ENCODE measurements at regions not wholly inside any gene's neighbourhood (a gene's known extent, or its start where the extent isn't known, plus 50 kb on each side); places are given as distances from the start of the nearest gene placed in this dataset.

GRCh38 chr2:121101093-121101715 is 183.8 kb downstream of the TFCP2L1 start:
- ChIA-PET CTCF (interaction anchor here (1.7 kb wide), 1 partner anchor 14 kb away, joined by 4 read pairs; no protein-coding TSS in a partner anchor), POLR2A (no interaction called here)
- no peak for DNase-seq
- no peaks in the 10 kb centered on the region for H3K4me1 Mint-ChIP-seq
- H3K9me3 Mint-ChIP-seq = no peaks in the 10 kb centered on the region
- peaks cover 2% of the 10 kb centered on the region for H3K27me3 Mint-ChIP-seq
- no peak overlapping the region for H3K27ac Mint-ChIP-seq
- no peaks in the 10 kb centered on the region for H3K36me3 Mint-ChIP-seq (ENCODE audit: low read depth)
- no peak overlapping the region for H3K4me3 Mint-ChIP-seq

- no peaks in the 10 kb centered on the region for H3K36me3 Mint-ChIP-seq (ENCODE audit: low read depth)
These were observed 182.1 kb downstream of the TFCP2L1 start for GRCh38 chr2:121102941-121103340.

GRCh38 chr2:121103960-121104359 is 181.0 kb downstream of the TFCP2L1 start:
- Mint-ChIP-seq H3K27ac (no peak overlapping the region), H3K4me3 (no peak overlapping the region), H3K9me3 (no peaks in the 10 kb centered on the region), H3K27me3 (peaks cover 2% of the 10 kb centered on the region), H3K36me3 (ENCODE audit: low read depth) (no peaks in the 10 kb centered on the region), H3K4me1 (no peaks in the 10 kb centered on the region)
- POLR2A ChIA-PET = interaction anchor here (0.5 kb wide), 1 partner anchor 138 kb away, joined by 4 read pairs; no protein-coding TSS in a partner anchor
- CTCF ChIA-PET = interaction anchor here (0.6 kb wide), 1 partner anchor 14 kb away, joined by 3 read pairs; no protein-coding TSS in a partner anchor
- no peak for DNase-seq

More at GRCh38 chr2:121102941-121103340, 182.1 kb downstream of the TFCP2L1 start:
- no peak overlapping the region for H3K4me3 Mint-ChIP-seq
- no peaks in the 10 kb centered on the region for H3K9me3 Mint-ChIP-seq
- H3K27me3 Mint-ChIP-seq = peaks cover 2% of the 10 kb centered on the region
- DNase-seq = no peak
- H3K27ac Mint-ChIP-seq = no peak overlapping the region
- POLR2A ChIA-PET = no interaction called here
- H3K4me1 Mint-ChIP-seq = no peaks in the 10 kb centered on the region
- CTCF ChIA-PET = no interaction called here

GRCh38 chr2:121104721-121105141 is 180.3 kb downstream of the TFCP2L1 start:
- H3K4me1 Mint-ChIP-seq = no peaks in the 10 kb centered on the region
- ChIA-PET CTCF (no interaction called here), POLR2A (no interaction called here)
- H3K9me3 Mint-ChIP-seq = no peaks in the 10 kb centered on the region
- no peaks in the 10 kb centered on the region for H3K36me3 Mint-ChIP-seq (ENCODE audit: low read depth)
- H3K27ac Mint-ChIP-seq = no peak overlapping the region
- H3K4me3 Mint-ChIP-seq = no peak overlapping the region
- no peak for DNase-seq
- H3K27me3 Mint-ChIP-seq = peaks cover 2% of the 10 kb centered on the region

- Mint-ChIP-seq H3K4me3 (no peak overlapping the region), H3K36me3 (ENCODE audit: low read depth) (no peaks in the 10 kb centered on the region), H3K27me3 (peaks cover 8% of the 10 kb centered on the region), H3K4me1 (no peaks in the 10 kb centered on the region), H3K9me3 (no peaks in the 10 kb centered on the region), H3K27ac (no peak overlapping the region)
- no peak for DNase-seq
- CTCF ChIA-PET = interaction anchor here (0.6 kb wide), 1 partner anchor 624 kb away, joined by 3 read pairs; no protein-coding TSS in a partner anchor
- POLR2A ChIA-PET = no interaction called here
These were observed 174.1 kb downstream of the TFCP2L1 start for GRCh38 chr2:121110924-121111323.

- Mint-ChIP-seq H3K4me3 (no peak overlapping the region), H3K27ac (no peak overlapping the region), H3K36me3 (ENCODE audit: low read depth) (no peaks in the 10 kb centered on the region), H3K27me3 (peaks cover 3% of the 10 kb centered on the region), H3K4me1 (no peaks in the 10 kb centered on the region), H3K9me3 (no peaks in the 10 kb centered on the region)
- ChIA-PET POLR2A (no interaction called here), CTCF (no interaction called here)
- no peak for DNase-seq
These were observed 166.1 kb downstream of the TFCP2L1 start for GRCh38 chr2:121118951-121119350.

GRCh38 chr2:121120411-121120810 is 164.6 kb downstream of the TFCP2L1 start:
- DNase-seq = no peak
- H3K9me3 Mint-ChIP-seq = no peaks in the 10 kb centered on the region
- no peak overlapping the region for H3K4me3 Mint-ChIP-seq
- no peak overlapping the region for H3K27ac Mint-ChIP-seq
- POLR2A ChIA-PET = no interaction called here
- H3K27me3 Mint-ChIP-seq = peaks cover under 1% of the 10 kb centered on the region
- CTCF ChIA-PET = no interaction called here
- H3K4me1 Mint-ChIP-seq = no peaks in the 10 kb centered on the region
- no peaks in the 10 kb centered on the region for H3K36me3 Mint-ChIP-seq (ENCODE audit: low read depth)

GRCh38 chr2:121120991-121121390 is 164.0 kb downstream of the TFCP2L1 start:
- Mint-ChIP-seq H3K4me1 (no peaks in the 10 kb centered on the region), H3K9me3 (no peaks in the 10 kb centered on the region), H3K27ac (no peak overlapping the region), H3K36me3 (ENCODE audit: low read depth) (no peaks in the 10 kb centered on the region), H3K27me3 (no peaks in the 10 kb centered on the region), H3K4me3 (no peak overlapping the region)
- CTCF ChIA-PET = no interaction called here
- no peak for DNase-seq
- POLR2A ChIA-PET = no interaction called here

GRCh38 chr2:121121661-121122060 is 163.3 kb downstream of the TFCP2L1 start:
- H3K4me1 Mint-ChIP-seq = no peaks in the 10 kb centered on the region
- ChIA-PET CTCF (interaction anchor here (0.6 kb wide), 1 partner anchor 839 kb away, joined by 3 read pairs; no protein-coding TSS in a partner anchor), POLR2A (no interaction called here)
- no peak for DNase-seq
- no peak overlapping the region for H3K27ac Mint-ChIP-seq
- no peaks in the 10 kb centered on the region for H3K27me3 Mint-ChIP-seq
- H3K9me3 Mint-ChIP-seq = no peaks in the 10 kb centered on the region
- H3K36me3 Mint-ChIP-seq (ENCODE audit: low read depth) = no peaks in the 10 kb centered on the region
- no peak overlapping the region for H3K4me3 Mint-ChIP-seq

- Mint-ChIP-seq H3K27me3 (no peaks in the 10 kb centered on the region), H3K9me3 (no peaks in the 10 kb centered on the region), H3K36me3 (ENCODE audit: low read depth) (no peaks in the 10 kb centered on the region), H3K4me3 (no peak overlapping the region), H3K4me1 (no peaks in the 10 kb centered on the region), H3K27ac (no peak overlapping the region)
- DNase-seq = no peak
- POLR2A ChIA-PET = no interaction called here
- CTCF ChIA-PET = no interaction called here
These were observed 161.7 kb downstream of the TFCP2L1 start for GRCh38 chr2:121123268-121123667.

GRCh38 chr2:121124330-121124729 is 160.7 kb downstream of the TFCP2L1 start:
- Mint-ChIP-seq H3K27me3 (no peaks in the 10 kb centered on the region), H3K4me1 (no peaks in the 10 kb centered on the region), H3K9me3 (no peaks in the 10 kb centered on the region), H3K27ac (no peak overlapping the region), H3K4me3 (no peak overlapping the region), H3K36me3 (ENCODE audit: low read depth) (no peaks in the 10 kb centered on the region)
- CTCF ChIA-PET = no interaction called here
- POLR2A ChIA-PET = no interaction called here
- DNase-seq = no peak

- Mint-ChIP-seq H3K4me3 (no peak overlapping the region), H3K27ac (no peak overlapping the region), H3K4me1 (no peaks in the 10 kb centered on the region), H3K9me3 (no peaks in the 10 kb centered on the region), H3K36me3 (ENCODE audit: low read depth) (no peaks in the 10 kb centered on the region), H3K27me3 (no peaks in the 10 kb centered on the region)
- DNase-seq = no peak
- CTCF ChIA-PET = no interaction called here
- POLR2A ChIA-PET = no interaction called here
These were observed 159.7 kb downstream of the TFCP2L1 start for GRCh38 chr2:121125350-121125749.

GRCh38 chr2:121128741-121129659 is 156.0 kb downstream of the TFCP2L1 start:
- no peaks in the 10 kb centered on the region for H3K27me3 Mint-ChIP-seq
- ChIA-PET POLR2A (no interaction called here), CTCF (interaction anchor here (0.6 to 1.2 kb wide), 3 partner anchors 10 to 149 kb away, joined by 3 read pairs; no protein-coding TSS in a partner anchor)
- no peaks in the 10 kb centered on the region for H3K9me3 Mint-ChIP-seq
- no peak overlapping the region for H3K27ac Mint-ChIP-seq
- no peaks in the 10 kb centered on the region for H3K36me3 Mint-ChIP-seq (ENCODE audit: low read depth)
- DNase-seq = peak; percentile 16
- H3K4me1 Mint-ChIP-seq = no peaks in the 10 kb centered on the region
- no peak overlapping the region for H3K4me3 Mint-ChIP-seq

Measured in activated CD4-positive, alpha-beta T cell treated with anti-CD3 and anti-CD28 coated beads, Interleukin-2, amount 10 ng/mL, durations not matched to agents 7 days and 5 days (primary cell).